OCI-M2 (cell line): ENCODE measurements at regions not wholly inside any gene's neighbourhood (a gene's known extent, or its start where the extent isn't known, plus 50 kb on each side); places are given as distances from the start of the nearest gene placed in this dataset.

Experiments
- DNase-seq: peaks from one replicate; lab custom pipeline; 2025; ENCODE audit not compliant: unreplicated experiment; lab: John Stamatoyannopoulos, UW

GRCh38 chr5:24862117-24862516, 217.3 kb upstream of the CDH10 start:
- DNase-seq: no peak

DNA sequence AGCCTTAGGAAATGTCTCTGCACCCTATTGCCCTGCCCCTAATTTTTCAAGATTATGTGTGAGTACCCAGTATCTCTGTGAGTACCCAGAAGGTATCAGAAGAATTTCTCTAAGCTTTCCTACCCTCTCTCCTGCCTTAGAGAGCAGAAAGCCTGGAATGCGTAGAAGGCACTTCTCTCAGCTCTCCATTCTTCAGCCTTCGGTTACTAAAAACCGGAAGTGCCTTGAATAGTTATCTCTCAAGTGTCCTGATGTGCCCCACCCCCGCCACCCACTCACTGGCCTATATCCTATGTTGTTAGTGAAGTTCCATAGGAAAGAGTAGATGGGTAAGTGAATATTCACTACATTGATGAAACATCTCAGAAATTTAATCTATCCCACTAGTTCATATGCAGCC, 210.7 kb upstream of the CDH10 start:
- no peak for DNase-seq

- DNase-seq: no peak
Measured at GRCh38 chr5:24854850-24855249, 210.1 kb upstream of the CDH10 start.

GRCh38 chr5:24854350-24854749, 209.6 kb upstream of the CDH10 start:
- no peak for DNase-seq

GRCh38 chr5:24850926-24851486, 206.2 kb upstream of the CDH10 start:
- DNase-seq: no peak

DNA sequence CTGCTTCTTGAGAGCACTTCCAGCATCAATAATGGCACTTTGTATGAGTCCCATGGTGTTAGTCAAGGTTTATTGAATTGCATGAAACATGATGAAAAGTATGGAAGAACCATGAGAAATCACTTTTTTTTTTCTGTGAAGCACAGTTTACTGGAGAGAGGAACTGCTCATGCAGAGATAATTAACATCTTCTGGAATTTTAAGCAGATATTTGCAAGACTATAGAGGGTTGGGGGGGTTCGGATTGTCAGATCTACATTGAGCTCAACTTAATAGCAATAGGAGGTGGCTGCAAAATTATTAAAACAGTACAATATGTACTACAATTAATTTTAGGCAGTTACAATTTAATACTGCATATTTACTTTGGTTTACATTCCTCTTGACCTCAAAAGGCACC, 204.4 kb upstream of the CDH10 start:
- no peak for DNase-seq

- DNase-seq: no peak
Measured at GRCh38 chr5:24831989-24832388, 187.2 kb upstream of the CDH10 start.

DNA sequence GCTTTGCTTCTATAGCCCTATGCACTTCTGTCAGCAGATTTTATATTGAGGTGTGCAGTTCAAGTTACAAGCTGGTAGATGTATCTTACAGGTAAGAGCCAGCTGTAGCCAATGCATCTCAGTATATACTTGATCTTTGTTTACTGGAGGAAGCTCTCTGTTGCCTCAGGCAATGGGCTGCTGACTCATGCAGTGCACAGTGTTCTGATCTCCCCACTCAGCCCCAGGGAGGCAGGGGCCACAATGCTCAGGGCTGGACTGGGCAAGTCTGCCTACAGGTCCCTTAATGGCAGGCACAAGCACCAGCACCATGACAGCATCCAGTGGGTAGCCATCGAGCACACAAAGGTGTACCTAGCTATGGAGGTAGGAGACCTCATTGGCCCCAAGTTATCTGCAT, 178.8 kb upstream of the CDH10 start:
- no peak for DNase-seq

GRCh38 chr5:24819841-24820240, 175.1 kb upstream of the CDH10 start:
- DNase-seq: no peak

DNA sequence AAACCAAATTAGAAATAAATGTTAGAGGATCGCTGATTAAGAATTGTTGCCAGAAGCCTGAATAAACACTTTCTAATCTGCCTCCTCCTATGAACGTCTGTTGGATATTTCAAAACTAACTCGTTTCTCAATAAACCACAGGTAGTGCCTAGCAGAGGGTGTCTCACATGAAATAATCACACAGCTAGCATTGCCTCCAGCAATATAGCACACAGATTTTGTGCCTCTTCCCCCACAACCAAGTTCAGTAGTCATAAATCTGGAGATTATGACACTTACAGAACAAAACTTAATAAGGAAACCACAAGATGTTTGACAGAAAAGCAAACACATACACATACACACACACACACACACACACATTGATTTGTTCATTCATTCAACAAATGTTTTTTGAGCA, 173.2 kb upstream of the CDH10 start:
- no peak for DNase-seq

- no peak for DNase-seq
Measured at GRCh38 chr5:24816206-24816605, 171.4 kb upstream of the CDH10 start.

- DNase-seq: no peak
Measured at GRCh38 chr5:24805230-24805629, 160.5 kb upstream of the CDH10 start.

GRCh38 chr5:24804221-24804681, 159.5 kb upstream of the CDH10 start:
- no peak for DNase-seq

DNA sequence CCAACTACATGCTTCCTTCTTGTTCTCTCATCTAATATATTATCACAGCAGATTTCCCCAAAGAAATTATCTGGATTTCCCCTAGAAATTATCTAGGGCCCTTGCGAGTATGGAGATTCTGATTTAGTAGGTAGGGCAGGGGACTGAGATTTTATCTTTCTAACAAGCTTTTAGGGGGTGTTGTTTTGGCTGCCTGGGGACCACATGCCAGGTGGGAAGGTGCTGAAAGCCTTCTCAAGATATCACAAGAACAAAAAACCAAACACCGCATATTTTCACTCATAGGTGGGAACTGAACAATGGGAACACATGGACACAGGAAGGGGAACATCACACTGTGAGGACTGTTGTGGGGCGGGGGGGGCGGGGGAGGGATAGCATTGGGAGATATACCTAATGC, 146.5 kb upstream of the CDH10 start:
- DNase-seq: no peak

- no peak for DNase-seq
Measured at GRCh38 chr5:24789611-24790351, 145.0 kb upstream of the CDH10 start.

DNA sequence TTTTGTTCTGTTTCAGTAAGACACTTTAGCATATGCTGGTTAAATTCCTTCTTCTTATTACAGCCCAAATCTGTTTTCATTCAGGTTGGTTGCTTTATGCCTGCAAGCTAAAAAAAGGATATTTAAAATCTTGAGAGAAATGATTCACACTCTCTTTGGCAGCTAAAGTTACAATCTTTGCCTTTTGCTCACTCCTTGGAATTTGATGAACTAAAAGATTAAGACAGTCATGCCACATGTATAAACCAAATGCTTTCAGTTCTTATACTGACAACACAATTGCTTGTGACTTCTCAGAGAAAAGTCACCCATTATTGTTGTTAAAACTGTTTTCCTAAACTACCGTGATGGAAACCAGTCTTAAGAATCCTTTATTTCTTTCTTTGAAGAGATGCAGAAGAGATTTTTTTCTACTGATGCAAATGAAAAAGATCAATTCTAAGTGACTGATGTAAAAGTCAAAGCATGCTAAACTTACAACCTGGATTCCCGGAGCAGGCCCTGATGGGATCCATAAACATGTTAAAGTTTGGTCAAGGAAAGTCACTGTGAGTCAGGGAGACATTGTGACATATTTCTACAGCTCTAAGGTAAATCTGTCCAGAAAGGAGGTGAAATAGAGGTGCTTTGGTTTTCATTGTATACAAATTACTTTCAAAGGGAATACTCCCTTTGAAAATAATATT, 144.2 kb upstream of the CDH10 start:
- no peak for DNase-seq

- no peak for DNase-seq
Measured at GRCh38 chr5:24786108-24786507, 141.3 kb upstream of the CDH10 start.

DNA sequence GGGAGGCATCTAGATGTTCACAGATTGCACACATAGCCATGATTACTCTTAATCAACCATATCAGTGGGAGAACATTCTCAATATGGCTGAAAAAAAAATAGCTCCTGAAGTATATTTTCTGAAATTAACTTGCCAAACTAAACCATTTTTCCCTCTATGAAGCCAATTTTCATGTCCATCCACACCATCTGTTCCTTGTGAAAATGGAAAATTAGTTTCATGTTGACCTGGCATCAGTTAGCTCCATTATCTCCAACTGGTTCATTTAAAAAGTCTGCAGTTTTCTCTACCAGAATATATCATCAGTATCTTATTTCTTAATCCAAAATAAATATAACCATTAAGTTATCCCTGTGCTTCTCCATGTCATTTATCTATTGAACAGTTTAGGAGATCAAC, 138.8 kb upstream of the CDH10 start:
- DNase-seq: no peak

DNA sequence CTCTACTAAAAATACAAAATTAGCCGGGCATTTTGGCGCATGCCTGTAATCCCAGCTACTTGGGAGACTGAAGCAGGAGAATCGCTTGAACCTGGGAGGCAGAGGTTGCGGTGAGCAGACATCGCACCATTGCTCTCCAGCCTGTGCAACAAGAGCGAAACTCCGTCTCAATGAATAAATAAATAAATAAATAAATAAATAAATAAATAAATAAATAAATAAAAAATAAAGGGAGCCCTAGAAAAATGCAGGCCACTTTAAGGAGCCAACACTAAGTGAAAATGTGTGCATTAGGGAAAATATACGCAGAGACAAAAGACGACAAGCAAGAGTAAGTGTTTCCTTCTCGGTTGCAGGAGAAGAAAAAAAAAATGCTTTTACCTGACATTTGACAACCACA, 132.6 kb upstream of the CDH10 start:
- no peak for DNase-seq

GRCh38 chr5:24773261-24773660, 128.5 kb upstream of the CDH10 start:
- DNase-seq: no peak

GRCh38 chr5:24767086-24767485, 122.3 kb upstream of the CDH10 start:
- DNase-seq: no peak

- DNase-seq: no peak
Measured at GRCh38 chr5:24765219-24765618, 120.4 kb upstream of the CDH10 start.
